Vagina (tissue), 2 donors: ENCODE measurements at regions not wholly inside any gene's neighbourhood (a gene's known extent, or its start where the extent isn't known, plus 50 kb on each side); places are given as distances from the start of the nearest gene placed in this dataset.

Experiments used
- POLR2A ChIP-seq, 2 donors: fragments of 450-650 bp; IDR thresholded peaks; one replicate each; pipeline ENCODE4 v1.6.1; 2017; ENCODE audit warnings: antibody characterized with exemption in 2 of 2, mild to moderate bottlenecking in 2 of 2, moderate library complexity in 2 of 2
- POLR2AphosphoS5 ChIP-seq, 2 donors: sonication (generic); formaldehyde crosslinking; IDR thresholded peaks; one replicate each; pipeline ENCODE4 v1.9.0; 2017; ENCODE audit warnings: antibody characterized with exemption in 2 of 2, mild to moderate bottlenecking in 2 of 2, low read depth in 1 of 2; ENCODE audit not compliant: insufficient read depth in 1 of 2
- TF ChIP-seq, protein P1 (sequence below), 3 experiments: fragments of 450-650 bp in 2 of 3; fragments of 200-600 bp in 1 of 3; sonication (generic) in 1 of 3; IDR thresholded peaks; one replicate each; pipeline ENCODE4 v1.5.1; 2017 to 2019; ENCODE audit warnings: antibody characterized with exemption in 3 of 3, mild to moderate bottlenecking in 2 of 3, moderate library complexity in 2 of 3

DNA sequence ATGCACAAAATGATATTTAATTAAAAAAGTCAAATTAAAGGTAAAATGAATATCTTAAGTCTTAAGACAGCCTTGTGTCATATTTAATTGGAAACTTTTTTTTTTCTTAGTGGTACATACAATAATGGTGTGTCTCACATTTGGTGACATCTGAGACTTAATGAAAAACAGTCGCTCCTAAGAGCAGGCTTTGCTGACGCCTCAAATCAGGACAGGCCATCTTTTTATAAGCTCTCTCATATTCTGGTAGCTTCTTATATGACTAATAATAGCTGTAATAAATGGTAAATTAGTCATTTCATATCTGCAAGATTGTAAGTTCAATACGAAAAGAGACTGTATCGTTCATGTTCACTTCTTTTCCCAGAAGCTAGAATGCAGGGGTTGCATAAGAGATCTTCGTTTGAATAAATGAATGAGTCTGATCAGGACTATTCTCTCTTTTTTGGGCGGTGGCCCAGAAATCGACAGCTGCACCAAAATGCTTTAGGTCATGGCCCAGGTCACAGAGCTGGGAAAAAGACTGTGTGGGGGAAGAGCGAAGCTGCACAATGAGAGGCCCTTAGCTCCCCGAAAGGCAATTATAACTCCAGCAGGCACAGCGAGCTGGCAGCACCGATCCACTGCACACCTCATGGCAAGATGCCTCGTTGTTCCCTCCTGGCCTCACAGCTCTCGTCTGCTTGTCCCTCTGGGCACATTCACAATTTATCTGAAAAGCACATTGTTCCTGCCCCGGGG lies 69.4 kb downstream of the NRN1 start:
- TF ChIP-seq, protein P1, sequence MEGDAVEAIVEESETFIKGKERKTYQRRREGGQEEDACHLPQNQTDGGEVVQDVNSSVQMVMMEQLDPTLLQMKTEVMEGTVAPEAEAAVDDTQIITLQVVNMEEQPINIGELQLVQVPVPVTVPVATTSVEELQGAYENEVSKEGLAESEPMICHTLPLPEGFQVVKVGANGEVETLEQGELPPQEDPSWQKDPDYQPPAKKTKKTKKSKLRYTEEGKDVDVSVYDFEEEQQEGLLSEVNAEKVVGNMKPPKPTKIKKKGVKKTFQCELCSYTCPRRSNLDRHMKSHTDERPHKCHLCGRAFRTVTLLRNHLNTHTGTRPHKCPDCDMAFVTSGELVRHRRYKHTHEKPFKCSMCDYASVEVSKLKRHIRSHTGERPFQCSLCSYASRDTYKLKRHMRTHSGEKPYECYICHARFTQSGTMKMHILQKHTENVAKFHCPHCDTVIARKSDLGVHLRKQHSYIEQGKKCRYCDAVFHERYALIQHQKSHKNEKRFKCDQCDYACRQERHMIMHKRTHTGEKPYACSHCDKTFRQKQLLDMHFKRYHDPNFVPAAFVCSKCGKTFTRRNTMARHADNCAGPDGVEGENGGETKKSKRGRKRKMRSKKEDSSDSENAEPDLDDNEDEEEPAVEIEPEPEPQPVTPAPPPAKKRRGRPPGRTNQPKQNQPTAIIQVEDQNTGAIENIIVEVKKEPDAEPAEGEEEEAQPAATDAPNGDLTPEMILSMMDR (IDR thresholded peaks at IDR 0.05) = no peak
- TF ChIP-seq POLR2AphosphoS5 (IDR thresholded peaks at IDR 0.05; ENCODE audit: insufficient read depth in 1 of 2, low read depth in 1 of 2) (no peak), POLR2A (IDR thresholded peaks at IDR 0.05) (no peak)
